Small intestine (tissue), 7 donors: ENCODE measurements at regions not wholly inside any gene's neighbourhood (a gene's known extent, or its start where the extent isn't known, plus 50 kb on each side); places are given as distances from the start of the nearest gene placed in this dataset.
A peak's percentile ranks its signal among the peaks of the same experiment; 100 is the strongest.
"Not testable (repeated sequence)": the region's sequence is repeated elsewhere in the genome, so short reads cannot be mapped to it uniquely, and the experiment has no call there.

Experiments used
- DNase-seq, 2 donors: peaks; one replicate each; pipeline versions ENCODE4 v3.0.0 to v3.0.0-alpha.2; 2013
- FAIRE-seq: peaks from 2 replicates; lab custom pipeline; 2012; peaks lifted over from hg19 to GRCh38; lab: Jason Lieb, UNC
- H3K27ac ChIP-seq, 3 donors: one replicate each; pipeline ENCODE4 v1.5.1; 2013; ENCODE audit warnings: low read length in 2 of 3, mild to moderate bottlenecking in 2 of 3, control low read depth in 1 of 3, inconsistent platforms in 1 of 3, low read depth in 1 of 3, moderate library complexity in 1 of 3
- H3K27me3 ChIP-seq, 3 donors: one replicate each; pipeline ENCODE4 v1.6.1; 2013; ENCODE audit warnings: low read length in 3 of 3, inconsistent platforms in 1 of 3; ENCODE audit not compliant: control insufficient read depth in 3 of 3, insufficient read depth in 3 of 3
- H3K36me3 ChIP-seq, 3 donors: one replicate each; pipeline ENCODE4 v1.6.1; 2013; ENCODE audit warnings: low read length in 3 of 3, inconsistent platforms in 1 of 3, low read depth in 1 of 3, mild to moderate bottlenecking in 1 of 3, moderate library complexity in 1 of 3; ENCODE audit not compliant: control insufficient read depth in 3 of 3, insufficient read depth in 2 of 3
- H3K4me1 ChIP-seq, 3 donors: one replicate each; pipeline ENCODE4 v1.6.1; 2013; ENCODE audit warnings: low read length in 2 of 3, inconsistent platforms in 1 of 3, low read depth in 1 of 3, mild to moderate bottlenecking in 1 of 3, moderate library complexity in 1 of 3; ENCODE audit not compliant: control insufficient read depth in 3 of 3, insufficient read depth in 2 of 3
- H3K4me3 ChIP-seq, 3 donors: one replicate each; pipeline ENCODE4 v1.5.1; 2013; ENCODE audit warnings: low read length in 3 of 3, control low read depth in 1 of 3, inconsistent platforms in 1 of 3, low read depth in 1 of 3, mild to moderate bottlenecking in 1 of 3, moderate library complexity in 1 of 3
- H3K9me3 ChIP-seq, 2 donors: one replicate each; pipeline ENCODE4 v1.6.1; 2013; ENCODE audit warnings: low read depth in 1 of 2, low read length in 1 of 2; ENCODE audit not compliant: control insufficient read depth in 2 of 2, insufficient read depth in 1 of 2
- WGBS, 3 donors: extraction: QIAGEN DNeasy Blood & Tissue Kit; methylation state at CpG; one replicate each; pipeline ENCODE4 v1.1.7; 2013; 5-methylcytosine and 5-hydroxymethylcytosine counted together
- donor health status: healthy with polysubstance abuse.
- donor health status: control.
- donor health status: control.
- donor health status: Bipolar disorder and iron deficiency.
- donor health status: healthy.

DNA sequence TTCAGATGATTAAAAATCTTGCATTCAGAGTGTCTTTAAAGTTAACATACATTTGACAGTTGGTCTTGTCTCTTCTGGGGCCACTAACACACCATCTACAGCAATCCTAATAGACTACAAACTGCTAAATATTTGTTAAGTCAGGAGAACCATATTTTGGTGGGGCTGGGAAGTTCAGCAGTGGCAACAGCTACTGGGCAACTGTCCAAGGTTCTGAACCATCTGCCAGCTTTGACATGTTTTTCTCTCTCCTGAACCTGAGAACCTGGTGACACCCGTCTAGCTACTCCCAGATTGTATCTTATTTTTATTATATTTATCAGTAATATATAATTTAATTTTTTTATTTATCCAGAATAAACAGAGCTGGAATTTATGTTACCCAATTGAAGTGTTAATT, 199.0 kb upstream of the DPYD start:
- H3K9me3 ChIP-seq, result no peaks in the 10 kb centered on the region
- H3K4me1 ChIP-seq, result no peaks in the 10 kb centered on the region
- H3K4me3 ChIP-seq, result no peak overlapping the region
- H3K27me3 ChIP-seq, result no peaks in the 10 kb centered on the region
- FAIRE-seq (no peak), DNase-seq (peak; percentile 6 to 16)
- WGBS, 3 donors, result 12 to 27% (median 13%) methylated on average over 1 of the region's 1 CpG
- no peaks in the 10 kb centered on the region for H3K36me3 ChIP-seq
- H3K27ac ChIP-seq, result no peak overlapping the region

DNA sequence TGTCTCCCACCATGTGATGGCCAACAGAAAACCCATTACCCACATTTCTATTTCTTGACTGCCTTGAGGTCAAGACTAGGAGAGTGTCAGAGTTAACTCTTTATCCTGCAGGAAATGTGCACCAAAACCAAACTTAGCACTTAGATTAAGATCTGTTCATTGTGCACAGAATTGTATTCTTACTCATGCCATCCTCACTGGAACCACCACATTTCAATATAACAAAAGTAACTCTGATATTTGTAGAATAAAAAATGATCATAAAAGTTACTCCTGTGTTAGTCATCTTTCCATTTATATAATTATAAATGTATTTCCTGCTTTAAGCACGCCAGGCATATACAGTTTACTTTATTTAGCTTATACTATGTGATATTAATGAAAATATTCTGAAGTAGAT, 193.0 kb upstream of the DPYD start:
- Histone ChIP-seq H3K9me3 (no peaks in the 10 kb centered on the region), H3K4me3 (no peak overlapping the region), H3K36me3 (no peaks in the 10 kb centered on the region), H3K27ac (no peak overlapping the region), H3K4me1 (no peaks in the 10 kb centered on the region), H3K27me3 (no peaks in the 10 kb centered on the region)
- FAIRE-seq (peak; percentile 33), DNase-seq (no peak)
- 54 to 74% (median 68%) methylated on average over 1 of the region's 1 CpG for WGBS, 3 donors

DNA sequence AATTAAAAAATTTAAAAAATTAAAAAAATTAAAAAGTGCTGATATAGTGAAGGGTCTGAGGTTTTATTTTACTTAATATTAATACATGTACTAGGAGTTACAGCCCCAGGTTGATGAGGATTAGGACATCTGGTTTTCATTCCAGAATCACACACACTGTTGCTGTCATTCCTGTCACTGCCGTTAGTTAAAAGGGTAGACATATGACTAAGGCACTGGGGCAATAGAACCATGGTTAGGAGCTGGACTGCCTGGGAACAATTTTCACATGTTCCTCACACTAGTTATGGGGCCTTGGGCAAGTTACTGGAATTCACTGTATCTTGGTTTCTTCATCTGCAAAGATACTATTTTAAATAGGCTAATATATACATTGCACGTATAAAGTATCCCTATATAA, 191.8 kb upstream of the DPYD start:
- no peaks in the 10 kb centered on the region for H3K4me1 ChIP-seq
- H3K4me3 ChIP-seq, result no peak overlapping the region
- H3K36me3 ChIP-seq, result no peaks in the 10 kb centered on the region
- DNase-seq (no peak), FAIRE-seq (no peak)
- H3K9me3 ChIP-seq, result peaks cover 0 to 3% of the 10 kb centered on the region in 2 donors
- no peak overlapping the region for H3K27ac ChIP-seq
- WGBS, 3 donors, result 86 to 99% (median 90%) methylated on average over 2 of the region's 2 CpGs
- H3K27me3 ChIP-seq, result no peaks in the 10 kb centered on the region

DNA sequence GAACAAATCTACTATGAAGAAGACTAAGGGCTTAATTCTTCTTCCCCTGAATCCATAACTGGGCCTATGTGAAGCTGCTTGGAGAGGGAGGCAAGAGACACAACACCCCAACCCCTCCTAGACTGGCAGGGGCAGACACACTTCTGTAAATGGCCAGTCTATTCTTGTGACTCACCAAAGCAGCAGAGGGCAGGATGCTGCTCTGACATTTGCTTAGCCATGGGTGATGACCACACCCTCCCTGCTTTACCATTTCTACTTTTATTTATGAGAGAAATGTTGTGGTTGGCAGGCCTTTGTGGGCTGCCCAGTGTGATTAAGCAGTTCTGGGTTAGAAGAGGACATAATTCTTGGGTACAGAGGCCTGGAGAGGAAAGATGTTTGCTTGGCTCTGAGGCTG, 189.8 kb upstream of the DPYD start:
- Histone ChIP-seq H3K4me1 (no peaks in the 10 kb centered on the region), H3K4me3 (no peak overlapping the region), H3K27ac (no peak overlapping the region), H3K27me3 (no peaks in the 10 kb centered on the region), H3K36me3 (no peaks in the 10 kb centered on the region), H3K9me3 (peaks cover 0 to 4% of the 10 kb centered on the region in 2 donors)
- FAIRE-seq (no peak), DNase-seq (no peak)

DNA sequence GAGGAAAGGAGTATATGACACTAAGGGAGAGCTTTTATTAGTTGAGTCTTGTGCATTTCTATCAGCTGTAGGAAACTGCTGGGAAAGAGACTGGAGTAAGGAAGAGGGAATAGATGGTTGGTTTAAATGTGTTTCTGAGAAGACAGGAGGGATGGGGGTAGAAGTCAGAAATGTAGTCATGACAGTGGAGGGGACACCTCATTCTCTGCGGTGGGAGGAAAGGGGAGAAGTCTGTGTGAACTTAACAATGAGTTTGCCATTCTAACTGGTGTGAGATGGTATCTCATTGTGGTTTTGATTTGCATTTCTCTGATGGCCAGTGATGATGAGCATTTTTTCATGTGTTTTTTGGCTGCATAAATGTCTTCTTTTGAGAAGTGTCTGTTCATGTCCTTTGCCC, 187.5 kb upstream of the DPYD start:
- H3K4me1 ChIP-seq, H3K27ac ChIP-seq, DNase-seq, H3K36me3 ChIP-seq, H3K4me3 ChIP-seq, H3K27me3 ChIP-seq, H3K9me3 ChIP-seq, FAIRE-seq: not testable (repeated sequence)
- 83 to 95% (median 92%) methylated on average over 1 of the region's 1 CpG for WGBS, 3 donors

DNA sequence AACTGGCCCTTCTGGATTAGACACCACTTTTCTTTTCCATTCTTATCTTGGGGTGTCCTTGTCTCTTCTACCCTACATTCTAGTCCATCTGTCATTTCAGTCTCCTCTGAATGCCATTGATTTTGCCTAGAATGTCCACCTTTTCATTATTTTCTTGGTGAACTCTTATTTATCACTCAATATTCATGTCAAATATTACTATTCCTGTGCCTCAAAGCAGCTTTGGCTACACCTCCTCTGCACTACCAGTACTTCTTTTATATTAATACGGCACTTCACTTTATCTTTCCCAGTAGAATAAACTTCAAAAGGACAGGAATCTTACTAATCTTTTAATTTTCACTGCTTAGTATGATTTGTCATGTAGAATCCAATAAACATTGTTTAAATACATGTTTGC, 186.4 kb upstream of the DPYD start:
- no peaks in the 10 kb centered on the region for H3K4me1 ChIP-seq
- FAIRE-seq (no peak), DNase-seq (no peak)
- no peak overlapping the region for H3K27ac ChIP-seq
- no peaks in the 10 kb centered on the region for H3K27me3 ChIP-seq
- H3K9me3 ChIP-seq, result peaks cover 0 to 4% of the 10 kb centered on the region in 2 donors
- WGBS, 3 donors, result 79 to 98% (median 96%) methylated on average over 1 of the region's 1 CpG
- H3K4me3 ChIP-seq, result no peak overlapping the region
- no peaks in the 10 kb centered on the region for H3K36me3 ChIP-seq

DNA sequence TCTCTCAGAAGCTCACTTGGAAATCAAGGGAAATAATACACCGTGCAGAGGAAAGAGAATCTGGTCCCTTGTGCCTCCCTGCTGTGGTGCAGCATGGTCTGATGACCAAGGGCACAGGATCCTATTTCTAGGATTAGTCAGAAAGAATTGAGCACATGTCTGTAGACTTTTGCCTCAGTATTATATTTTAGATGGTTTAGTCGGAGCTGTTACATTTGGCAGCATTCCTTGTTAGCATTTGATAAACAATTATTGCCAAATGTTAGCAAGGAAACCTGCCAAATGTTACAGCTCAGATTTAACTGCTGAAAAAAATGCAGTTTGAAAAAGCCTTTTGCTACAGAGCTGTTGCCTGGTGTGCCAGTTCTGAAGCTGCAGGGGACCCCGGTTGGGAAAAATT, 183.5 kb upstream of the DPYD start:
- FAIRE-seq, result no peak
- H3K27ac ChIP-seq, result no peak overlapping the region
- H3K9me3 ChIP-seq, result peaks cover 0 to 4% of the 10 kb centered on the region in 2 donors
- WGBS, 3 donors, result 50 to 54% (median 53%) methylated on average over 3 of the region's 3 CpGs
- H3K36me3 ChIP-seq, result no peaks in the 10 kb centered on the region
- no peaks in the 10 kb centered on the region for H3K27me3 ChIP-seq
- DNase-seq, result no peak
- no peaks in the 10 kb centered on the region for H3K4me1 ChIP-seq
- no peak overlapping the region for H3K4me3 ChIP-seq

DNA sequence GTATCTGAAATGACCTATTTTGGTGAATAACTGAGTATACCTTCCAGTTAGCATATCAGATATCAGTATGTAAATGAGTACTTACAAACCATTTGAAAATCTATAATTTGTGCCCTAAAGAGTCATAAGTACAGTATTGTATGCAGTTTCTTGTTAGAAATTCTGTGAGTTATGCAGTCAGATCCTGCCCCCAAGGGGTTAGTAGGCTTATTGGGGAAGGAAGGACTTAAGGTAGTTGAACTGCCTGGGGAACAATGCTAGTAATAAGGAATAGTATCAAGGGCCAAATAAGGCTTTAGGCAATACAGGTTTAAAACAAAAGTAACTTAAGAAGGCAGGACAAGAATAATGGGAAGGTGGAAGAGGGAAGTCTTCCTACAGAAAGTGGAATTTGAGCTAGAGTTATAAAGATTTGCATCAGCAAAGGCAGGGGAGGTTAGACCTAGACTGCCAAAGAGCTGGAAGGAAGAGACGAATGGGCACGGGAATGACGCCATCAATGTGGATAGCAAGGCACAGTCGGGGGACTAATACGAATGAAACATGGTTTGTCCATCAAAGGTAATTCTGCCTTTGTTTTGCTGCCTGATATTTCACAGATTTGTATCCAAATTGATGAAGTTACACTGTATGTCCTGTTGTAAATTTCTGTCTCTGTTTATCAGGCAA, 182.9 kb upstream of the DPYD start:
- no peak overlapping the region for H3K27ac ChIP-seq
- H3K36me3 ChIP-seq, result no peaks in the 10 kb centered on the region
- no peaks in the 10 kb centered on the region for H3K27me3 ChIP-seq
- FAIRE-seq, result no peak
- no peak overlapping the region for H3K4me3 ChIP-seq
- no peaks in the 10 kb centered on the region for H3K4me1 ChIP-seq
- DNase-seq, result no peak
- peaks cover 0 to 4% of the 10 kb centered on the region in 2 donors for H3K9me3 ChIP-seq
- 31 to 53% (median 47%) methylated on average over 5 of the region's 5 CpGs for WGBS, 3 donors
